H9 (cell line): ENCODE measurements at regions not wholly inside any gene's neighbourhood (a gene's known extent, or its start where the extent isn't known, plus 50 kb on each side); places are given as distances from the start of the nearest gene placed in this dataset.

Experiments
- DNase-seq: peaks from one replicate; pipeline ENCODE4 v3.0.0-alpha.2; 2017
- H2AFZ ChIP-seq: one replicate; pipeline ENCODE4 v1.6.1; 2013; ENCODE audit warnings: mild to moderate bottlenecking, low read length, control low read depth, moderate library complexity
- H2AK5ac ChIP-seq: 2 replicates; pipeline ENCODE4 v1.6.1; 2013; ENCODE audit warnings: low read length, control low read depth, mixed read lengths; ENCODE audit not compliant: insufficient read length
- H2BK120ac ChIP-seq: one replicate; pipeline ENCODE4 v1.6.1; 2013; ENCODE audit warnings: low read depth, mild to moderate bottlenecking, low read length, control low read depth, inconsistent platforms; ENCODE audit not compliant: poor library complexity, severe bottlenecking
- H2BK12ac ChIP-seq: 2 replicates; pipeline ENCODE4 v1.6.1; 2013; ENCODE audit warnings: low read length, control low read depth, mixed read lengths, low read depth; ENCODE audit not compliant: insufficient read length
- H2BK15ac ChIP-seq: 2 replicates; pipeline ENCODE4 v1.6.1; 2013; ENCODE audit warnings: low read depth, low read length, control low read depth
- H2BK20ac ChIP-seq: one replicate; pipeline ENCODE4 v1.6.1; 2013; ENCODE audit warnings: low read depth, mild to moderate bottlenecking, low read length, control low read depth, inconsistent platforms; ENCODE audit not compliant: poor library complexity, severe bottlenecking
- H2BK5ac ChIP-seq: 2 replicates; pipeline ENCODE4 v1.6.1; 2013; ENCODE audit warnings: low read length, control low read depth, mixed read lengths; ENCODE audit not compliant: insufficient read length
- H3K14ac ChIP-seq: 2 replicates; pipeline ENCODE4 v1.6.1; 2013; ENCODE audit warnings: low read length, control low read depth; ENCODE audit not compliant: insufficient read depth
- H3K18ac ChIP-seq: 2 replicates; pipeline ENCODE4 v1.6.1; 2013; ENCODE audit warnings: low read depth, mild to moderate bottlenecking, mixed read lengths, low read length, control low read depth; ENCODE audit not compliant: insufficient read length
- H3K23ac ChIP-seq: 2 replicates; pipeline ENCODE4 v1.6.1; 2013; ENCODE audit warnings: low read length, control low read depth, mixed read lengths, low read depth; ENCODE audit not compliant: insufficient read length
- H3K23me2 ChIP-seq: 2 replicates; pipeline ENCODE4 v1.6.1; 2013; ENCODE audit warnings: low read depth, mild to moderate bottlenecking, mixed read lengths, low read length, control low read depth; ENCODE audit not compliant: insufficient read length, poor library complexity, severe bottlenecking
- H3K27ac ChIP-seq: 2 replicates; pipeline ENCODE4 v1.5.1; 2013; ENCODE audit warnings: low read length, control low read depth, mixed read lengths, low read depth; ENCODE audit not compliant: insufficient read length
- H3K27me3 ChIP-seq: 2 replicates; pipeline ENCODE4 v1.6.1; 2013; ENCODE audit warnings: low read length, control low read depth, inconsistent platforms; ENCODE audit not compliant: insufficient read depth
- H3K4ac ChIP-seq: 2 replicates; pipeline ENCODE4 v1.6.1; 2013; ENCODE audit warnings: low read depth, mild to moderate bottlenecking, control low read depth, inconsistent platforms, low read length, moderate library complexity
- H3K4me1 ChIP-seq: 2 replicates; pipeline ENCODE4 v1.6.1; 2013; ENCODE audit warnings: low read length, control low read depth, inconsistent platforms; ENCODE audit not compliant: insufficient read depth
- H3K4me2 ChIP-seq: 2 replicates; pipeline ENCODE4 v1.6.1; 2013; ENCODE audit warnings: low read length, control low read depth, mixed read lengths; ENCODE audit not compliant: insufficient read length, insufficient read depth
- H3K56ac ChIP-seq: 2 replicates; pipeline ENCODE4 v1.6.1; 2013; ENCODE audit warnings: low read depth, mild to moderate bottlenecking, mixed read lengths, low read length, control low read depth; ENCODE audit not compliant: insufficient read length
- H3K79me1 ChIP-seq: 2 replicates; pipeline ENCODE4 v1.6.1; 2013; ENCODE audit warnings: low read depth, mild to moderate bottlenecking, moderate library complexity, low read length, control low read depth, inconsistent platforms; ENCODE audit not compliant: insufficient read depth, poor library complexity, severe bottlenecking
- H3K79me2 ChIP-seq: 2 replicates; pipeline ENCODE4 v1.6.1; 2013; ENCODE audit warnings: low read length, control low read depth, inconsistent platforms; ENCODE audit not compliant: insufficient read depth
- H3K9ac ChIP-seq: 2 replicates; pipeline ENCODE4 v1.6.1; 2013; ENCODE audit warnings: low read length, control low read depth, mixed read lengths; ENCODE audit not compliant: insufficient read length; ENCODE audit errors: extremely low read depth
- H3K9me3 ChIP-seq: one replicate; pipeline ENCODE4 v1.6.1; 2013; ENCODE audit warnings: low read depth, low read length, inconsistent platforms; ENCODE audit not compliant: control insufficient read depth
- H3T11ph ChIP-seq: one replicate; pipeline ENCODE4 v1.6.1; 2013; ENCODE audit warnings: mild to moderate bottlenecking, low read length, control low read depth, inconsistent platforms
- H4K20me1 ChIP-seq: one replicate; pipeline ENCODE4 v1.6.1; 2013; ENCODE audit not compliant: control insufficient read depth, insufficient read length, insufficient read depth
- H4K5ac ChIP-seq: 2 replicates; pipeline ENCODE4 v1.6.1; 2013; ENCODE audit warnings: low read depth, mild to moderate bottlenecking, mixed read lengths, low read length, control low read depth; ENCODE audit not compliant: insufficient read length
- H4K8ac ChIP-seq: replicated peaks from 2 replicates; pipeline ENCODE4 v1.6.1; 2013; ENCODE audit warnings: low read length, control low read depth, mixed read lengths, low read depth; ENCODE audit not compliant: insufficient read length
- H4K91ac ChIP-seq: 2 replicates; pipeline ENCODE4 v1.6.1; 2013; ENCODE audit warnings: low read depth, mild to moderate bottlenecking, moderate library complexity, mixed read lengths, low read length, control low read depth; ENCODE audit not compliant: insufficient read length
- H3K27ac Mint-ChIP-seq, 3 experiments: 2 replicates in 2 of 3; 3 replicates in 1 of 3; pipeline ENCODE4 v1.8.0; 2020 to 2021; ENCODE audit warnings: mixed read lengths in 3 of 3, mild to moderate bottlenecking in 1 of 3, moderate library complexity in 1 of 3
- H3K27me3 Mint-ChIP-seq: 2 replicates; pipeline ENCODE4 v1.8.0; 2021; ENCODE audit warnings: low read depth, mild to moderate bottlenecking, moderate library complexity, mixed read lengths
- H3K36me3 Mint-ChIP-seq, 3 experiments: 2 replicates in 2 of 3; 3 replicates in 1 of 3; pipeline ENCODE4 v1.8.0; 2020 to 2021; ENCODE audit warnings: low read depth in 3 of 3, mixed read lengths in 3 of 3; ENCODE audit not compliant: insufficient read depth in 1 of 3
- H3K4me1 Mint-ChIP-seq, 2 experiments: 2 replicates each; pipeline ENCODE4 v1.8.0; 2020; ENCODE audit warnings: mixed read lengths in 2 of 2
- H3K4me3 Mint-ChIP-seq, 2 experiments: 2 replicates in 1 of 2; 3 replicates in 1 of 2; pipeline ENCODE4 v1.8.0; 2020 to 2021; ENCODE audit warnings: mild to moderate bottlenecking in 2 of 2, mixed read lengths in 2 of 2, moderate library complexity in 1 of 2
- H3K9me3 Mint-ChIP-seq, 2 experiments: 2 replicates in 1 of 2; 3 replicates in 1 of 2; pipeline ENCODE4 v1.8.0; 2020; ENCODE audit warnings: mild to moderate bottlenecking in 2 of 2, mixed read lengths in 2 of 2, moderate library complexity in 1 of 2
- WGBS: extraction: QIAGEN DNeasy Blood & Tissue Kit; methylation state at CpG from one replicate; pipeline ENCODE4 v1.1.7; 2013; ENCODE audit warnings: missing lambda C conversion rate, low lambda C conversion rate, mixed read lengths; ENCODE audit not compliant: insufficient read length; ENCODE audit errors: extremely low coverage; 5-methylcytosine and 5-hydroxymethylcytosine counted together
- TF ChIP-seq, protein P1 (sequence below): fragments of 200-600 bp; sonication (generic); conservative IDR thresholded peaks from 3 replicates; pipeline ENCODE4 v1.8.0; 2021; ENCODE audit warnings: antibody characterized with exemption, mild to moderate bottlenecking

DNA sequence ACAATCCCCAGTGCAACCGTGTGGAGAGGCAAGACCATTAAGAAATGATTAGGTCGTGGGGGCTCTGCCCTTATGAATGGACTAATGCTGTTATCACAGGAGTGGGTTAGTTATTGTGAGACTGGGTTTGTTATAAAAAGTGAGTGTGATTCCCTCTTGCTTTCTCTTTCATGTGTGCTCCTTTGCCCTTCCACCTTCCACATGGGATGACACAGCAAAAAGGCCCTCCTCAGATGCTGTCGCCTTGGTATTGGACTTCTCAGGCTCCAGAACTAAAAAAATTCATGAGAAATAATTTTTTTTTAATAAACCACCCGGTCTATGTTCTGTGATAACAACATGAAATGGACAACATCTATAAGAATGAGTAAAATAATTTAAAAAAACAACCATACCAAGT is 136.1 kb upstream of the PCBD1 start:
- Mint-ChIP-seq H3K9me3 (peaks cover 4 to 7% of the 10 kb centered on the region in 2 experiments; a peak in 4 of 5 replicates), H3K27ac (no peak overlapping the region), H3K36me3 (no peaks in the 10 kb centered on the region; a peak in 1 of 7 replicates), H3K4me3 (no peak overlapping the region), H3K27me3 (no peaks in the 10 kb centered on the region), H3K4me1 (peaks cover 0 to 3% of the 10 kb centered on the region in 2 experiments; a peak in 2 of 4 replicates)
- Histone ChIP-seq H4K5ac (no peak overlapping the region), H3K4me2 (no peak overlapping the region), H3K23ac (no peak overlapping the region), H4K8ac (no peak overlapping the region), H3K56ac (no peak overlapping the region), H2BK5ac (no peak overlapping the region), H3K23me2 (no peaks in the 10 kb centered on the region), H3K9ac (no peak overlapping the region), H2AK5ac (no peak overlapping the region), H3K4me1 (no peaks in the 10 kb centered on the region), H3K27me3 (no peaks in the 10 kb centered on the region), H4K20me1 (no peaks in the 10 kb centered on the region), H4K91ac (no peak overlapping the region), H3T11ph (no peak overlapping the region), H2BK20ac (no peak overlapping the region), H3K14ac (no peak overlapping the region), H2BK120ac (no peak overlapping the region), H3K4ac (no peak overlapping the region), H2BK15ac (no peak overlapping the region), H2BK12ac (no peak overlapping the region), H3K79me1 (no peaks in the 10 kb centered on the region), H3K79me2 (no peaks in the 10 kb centered on the region), H3K27ac (no peak overlapping the region), H2AFZ (no peak overlapping the region), H3K18ac (no peak overlapping the region), H3K9me3 (no peaks in the 10 kb centered on the region)
- TF ChIP-seq, protein P1, sequence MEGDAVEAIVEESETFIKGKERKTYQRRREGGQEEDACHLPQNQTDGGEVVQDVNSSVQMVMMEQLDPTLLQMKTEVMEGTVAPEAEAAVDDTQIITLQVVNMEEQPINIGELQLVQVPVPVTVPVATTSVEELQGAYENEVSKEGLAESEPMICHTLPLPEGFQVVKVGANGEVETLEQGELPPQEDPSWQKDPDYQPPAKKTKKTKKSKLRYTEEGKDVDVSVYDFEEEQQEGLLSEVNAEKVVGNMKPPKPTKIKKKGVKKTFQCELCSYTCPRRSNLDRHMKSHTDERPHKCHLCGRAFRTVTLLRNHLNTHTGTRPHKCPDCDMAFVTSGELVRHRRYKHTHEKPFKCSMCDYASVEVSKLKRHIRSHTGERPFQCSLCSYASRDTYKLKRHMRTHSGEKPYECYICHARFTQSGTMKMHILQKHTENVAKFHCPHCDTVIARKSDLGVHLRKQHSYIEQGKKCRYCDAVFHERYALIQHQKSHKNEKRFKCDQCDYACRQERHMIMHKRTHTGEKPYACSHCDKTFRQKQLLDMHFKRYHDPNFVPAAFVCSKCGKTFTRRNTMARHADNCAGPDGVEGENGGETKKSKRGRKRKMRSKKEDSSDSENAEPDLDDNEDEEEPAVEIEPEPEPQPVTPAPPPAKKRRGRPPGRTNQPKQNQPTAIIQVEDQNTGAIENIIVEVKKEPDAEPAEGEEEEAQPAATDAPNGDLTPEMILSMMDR: no peak
- WGBS: no CpG with 5 or more reads among the region's 4 CpGs
- no peak for DNase-seq
